Prostate gland (tissue), 2 donors: ENCODE measurements at regions not wholly inside any gene's neighbourhood (a gene's known extent, or its start where the extent isn't known, plus 50 kb on each side); places are given as distances from the start of the nearest gene placed in this dataset.

Source experiments
- DNase-seq: peaks from one replicate; pipeline ENCODE4 v3.0.0-alpha.2; 2019; ENCODE audit warnings: low spot score
- H3K27ac ChIP-seq, 2 donors: fragments of 200-600 bp; sonication (generic); 2 replicates each; pipeline ENCODE4 v1.5.1; 2017 to 2019
- H3K27me3 ChIP-seq: fragments of 200-600 bp; sonication (generic); replicated peaks from 2 replicates; pipeline ENCODE4 v1.5.1; 2019; ENCODE audit not compliant: insufficient read depth
- H3K36me3 ChIP-seq, 2 donors: fragments of 200-600 bp; sonication (generic); 1 replicate in 1 of 2; 2 replicates in 1 of 2; pipeline versions ENCODE4 v1.5.1 to v1.8.1; 2017 to 2019
- H3K4me1 ChIP-seq: fragments of 200-600 bp; sonication (generic); replicated peaks from 2 replicates; pipeline ENCODE4 v1.5.1; 2019
- H3K4me3 ChIP-seq, 2 donors: fragments of 200-600 bp; sonication (generic); 2 replicates each; pipeline ENCODE4 v1.5.1; 2017 to 2019
- H3K9me3 ChIP-seq: fragments of 200-600 bp; sonication (generic); 2 replicates; pipeline ENCODE4 v1.5.1; 2017
- CTCF ChIP-seq, 4 experiments: fragments of 200-600 bp in 2 of 4; fragments of 450-650 bp in 2 of 4; sonication (generic) in 2 of 4; IDR thresholded peaks; 1 replicate in 3 of 4; 2 replicates in 1 of 4; pipeline ENCODE4 v1.5.1; 2016 to 2019; ENCODE audit warnings: antibody characterized with exemption in 4 of 4, mild to moderate bottlenecking in 2 of 4, moderate library complexity in 2 of 4
- POLR2A ChIP-seq: fragments of 450-650 bp; IDR thresholded peaks from one replicate; pipeline ENCODE4 v1.6.1; 2016; ENCODE audit warnings: antibody characterized with exemption, mild to moderate bottlenecking
- POLR2AphosphoS5 ChIP-seq: sonication (generic); formaldehyde crosslinking; IDR thresholded peaks from one replicate; pipeline ENCODE4 v1.6.1; 2017; ENCODE audit warnings: antibody characterized with exemption
- WGBS: methylation state at CpG from one replicate; pipeline ENCODE4 v1.1.5; 2018; 5-methylcytosine and 5-hydroxymethylcytosine counted together
- intact Hi-C: fragments of 100-400 bp; cut with DNase I; formaldehyde crosslinking; loops from one replicate; pipeline ENCODE4 v1.14.2; 2022

GRCh38 chr1:208935517-208936187, 647.9 kb upstream of the CAMK1G start:
- H3K4me1 ChIP-seq: no peaks in the 10 kb centered on the region
- no peak for TF ChIP-seq CTCF (IDR thresholded peaks at IDR 0.05)
- TF ChIP-seq POLR2A: no peak
- no peak for TF ChIP-seq POLR2AphosphoS5
- no peaks in the 10 kb centered on the region for H3K36me3 ChIP-seq
- intact Hi-C loops: no loop called here
- H3K4me3 ChIP-seq: no peak overlapping the region
- 37% methylated on average over 3 of the region's 3 CpGs for WGBS
- H3K9me3 ChIP-seq: no peaks in the 10 kb centered on the region
- H3K27ac ChIP-seq: no peak overlapping the region
- DNase-seq: no peak
- H3K27me3 ChIP-seq: no peaks in the 10 kb centered on the region

- Histone ChIP-seq H3K27ac (no peak overlapping the region), H3K9me3 (no peaks in the 10 kb centered on the region), H3K27me3 (no peaks in the 10 kb centered on the region), H3K36me3 (no peaks in the 10 kb centered on the region), H3K4me1 (no peaks in the 10 kb centered on the region), H3K4me3 (no peak overlapping the region)
- WGBS: 60% methylated on average over 1 of the region's 1 CpG
- DNase-seq: no peak
- TF ChIP-seq CTCF (IDR thresholded peaks at IDR 0.05) (no peak), POLR2AphosphoS5 (no peak), POLR2A (no peak)
- intact Hi-C loops: no loop called here
Observed at GRCh38 chr1:208939537-208940085, 643.9 kb upstream of the CAMK1G start.

GRCh38 chr1:208942394-208943130, 641.0 kb upstream of the CAMK1G start:
- TF ChIP-seq POLR2A (no peak), CTCF (IDR thresholded peaks at IDR 0.05) (no peak), POLR2AphosphoS5 (no peak)
- DNase-seq: no peak
- no peaks in the 10 kb centered on the region for H3K9me3 ChIP-seq
- H3K27me3 ChIP-seq: no peaks in the 10 kb centered on the region
- intact Hi-C loops: no loop called here
- H3K4me3 ChIP-seq: no peak overlapping the region
- no peaks in the 10 kb centered on the region for H3K4me1 ChIP-seq
- 79% methylated on average over 1 of the region's 1 CpG for WGBS
- no peak overlapping the region for H3K27ac ChIP-seq
- H3K36me3 ChIP-seq: no peaks in the 10 kb centered on the region

GRCh38 chr1:208943291-208943690, 640.2 kb upstream of the CAMK1G start:
- WGBS: 89% methylated on average over 5 of the region's 5 CpGs
- no peaks in the 10 kb centered on the region for H3K4me1 ChIP-seq
- DNase-seq: no peak
- no peaks in the 10 kb centered on the region for H3K9me3 ChIP-seq
- H3K4me3 ChIP-seq: no peak overlapping the region
- H3K27ac ChIP-seq: no peak overlapping the region
- intact Hi-C loops: no loop called here
- TF ChIP-seq CTCF (IDR thresholded peaks at IDR 0.05): no peak
- TF ChIP-seq POLR2AphosphoS5: no peak
- TF ChIP-seq POLR2A: no peak
- no peaks in the 10 kb centered on the region for H3K27me3 ChIP-seq
- H3K36me3 ChIP-seq: no peaks in the 10 kb centered on the region
